Erythroblast (primary cell): ENCODE measurements at regions not wholly inside any gene's neighbourhood (a gene's known extent, or its start where the extent isn't known, plus 50 kb on each side); places are given as distances from the start of the nearest gene placed in this dataset.

Experiments used
- GATA1 ChIP-seq: IDR thresholded peaks from 2 replicates; pipeline ENCODE4 v1.6.1; 2011; ENCODE audit warnings: low read depth, mild to moderate bottlenecking, control low read depth, low read length, moderate library complexity
- POLR2A ChIP-seq: IDR thresholded peaks from 2 replicates; pipeline ENCODE4 v1.6.1; 2011; ENCODE audit warnings: mild to moderate bottlenecking, low read length

GRCh38 chr5:176173647-176174046 lies 64.6 kb upstream of the SIMC1 start:
- no peak for TF ChIP-seq POLR2A
- TF ChIP-seq GATA1, result no peak
